SK-N-SH (cell line): ENCODE measurements at regions not wholly inside any gene's neighbourhood (a gene's known extent, or its start where the extent isn't known, plus 50 kb on each side); places are given as distances from the start of the nearest gene placed in this dataset.

Experiments used
- EP300 ChIP-seq, 2 experiments: IDR thresholded peaks; 2 replicates each; pipeline versions ENCODE4 v1.4.0 to v1.6.1; 2012; ENCODE audit warnings: borderline replicate concordance in 1 of 2, low read depth in 1 of 2, low read length in 1 of 2
- TF ChIP-seq, protein P1 (sequence below): IDR thresholded peaks from 2 replicates; pipeline ENCODE4 v1.4.0; 2012; ENCODE audit warnings: low read depth, borderline replicate concordance
- TF ChIP-seq, protein P2 (sequence below): fragments of 200-600 bp; sonication (generic); IDR thresholded peaks from 2 replicates; pipeline ENCODE4 v1.6.1; 2017; ENCODE audit warnings: antibody characterized with exemption, mild to moderate bottlenecking, moderate library complexity

DNA sequence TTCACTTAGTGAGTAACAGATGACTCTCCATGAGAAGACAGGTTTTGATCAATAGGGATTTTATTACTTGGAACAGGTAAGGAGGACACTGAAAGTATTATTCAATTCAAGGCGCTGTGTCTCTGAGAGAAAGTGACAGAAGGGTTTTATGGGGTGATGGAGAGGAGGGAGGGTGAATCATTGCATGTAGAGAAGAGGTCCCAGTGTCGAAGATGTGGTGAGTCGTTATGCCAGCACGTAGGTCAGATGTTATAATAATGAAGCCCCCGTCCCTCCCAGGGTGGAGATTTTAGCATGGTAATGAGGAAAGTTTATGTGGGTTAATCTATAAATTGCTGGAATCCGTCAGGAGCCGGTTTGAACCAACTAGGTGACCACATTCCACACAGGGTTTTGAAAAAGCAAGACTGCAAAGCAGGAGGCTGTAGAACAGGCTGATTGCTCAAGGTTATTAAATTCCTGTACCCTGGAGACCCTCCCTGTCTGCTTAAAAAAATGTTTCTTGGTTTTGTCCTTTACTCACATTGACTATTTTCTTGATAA lies 586.4 kb upstream of the TMPRSS15 start:
- TF ChIP-seq, protein P1, sequence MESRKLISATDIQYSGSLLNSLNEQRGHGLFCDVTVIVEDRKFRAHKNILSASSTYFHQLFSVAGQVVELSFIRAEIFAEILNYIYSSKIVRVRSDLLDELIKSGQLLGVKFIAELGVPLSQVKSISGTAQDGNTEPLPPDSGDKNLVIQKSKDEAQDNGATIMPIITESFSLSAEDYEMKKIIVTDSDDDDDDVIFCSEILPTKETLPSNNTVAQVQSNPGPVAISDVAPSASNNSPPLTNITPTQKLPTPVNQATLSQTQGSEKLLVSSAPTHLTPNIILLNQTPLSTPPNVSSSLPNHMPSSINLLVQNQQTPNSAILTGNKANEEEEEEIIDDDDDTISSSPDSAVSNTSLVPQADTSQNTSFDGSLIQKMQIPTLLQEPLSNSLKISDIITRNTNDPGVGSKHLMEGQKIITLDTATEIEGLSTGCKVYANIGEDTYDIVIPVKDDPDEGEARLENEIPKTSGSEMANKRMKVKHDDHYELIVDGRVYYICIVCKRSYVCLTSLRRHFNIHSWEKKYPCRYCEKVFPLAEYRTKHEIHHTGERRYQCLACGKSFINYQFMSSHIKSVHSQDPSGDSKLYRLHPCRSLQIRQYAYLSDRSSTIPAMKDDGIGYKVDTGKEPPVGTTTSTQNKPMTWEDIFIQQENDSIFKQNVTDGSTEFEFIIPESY = no peak
- TF ChIP-seq, protein P2, sequence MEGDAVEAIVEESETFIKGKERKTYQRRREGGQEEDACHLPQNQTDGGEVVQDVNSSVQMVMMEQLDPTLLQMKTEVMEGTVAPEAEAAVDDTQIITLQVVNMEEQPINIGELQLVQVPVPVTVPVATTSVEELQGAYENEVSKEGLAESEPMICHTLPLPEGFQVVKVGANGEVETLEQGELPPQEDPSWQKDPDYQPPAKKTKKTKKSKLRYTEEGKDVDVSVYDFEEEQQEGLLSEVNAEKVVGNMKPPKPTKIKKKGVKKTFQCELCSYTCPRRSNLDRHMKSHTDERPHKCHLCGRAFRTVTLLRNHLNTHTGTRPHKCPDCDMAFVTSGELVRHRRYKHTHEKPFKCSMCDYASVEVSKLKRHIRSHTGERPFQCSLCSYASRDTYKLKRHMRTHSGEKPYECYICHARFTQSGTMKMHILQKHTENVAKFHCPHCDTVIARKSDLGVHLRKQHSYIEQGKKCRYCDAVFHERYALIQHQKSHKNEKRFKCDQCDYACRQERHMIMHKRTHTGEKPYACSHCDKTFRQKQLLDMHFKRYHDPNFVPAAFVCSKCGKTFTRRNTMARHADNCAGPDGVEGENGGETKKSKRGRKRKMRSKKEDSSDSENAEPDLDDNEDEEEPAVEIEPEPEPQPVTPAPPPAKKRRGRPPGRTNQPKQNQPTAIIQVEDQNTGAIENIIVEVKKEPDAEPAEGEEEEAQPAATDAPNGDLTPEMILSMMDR = no peak
- TF ChIP-seq EP300 (IDR thresholded peaks at IDR 0.05; ENCODE audit: borderline replicate concordance in 1 of 2, low read depth in 1 of 2, low read length in 1 of 2) = no peak
